ENCODE measurements at regions not wholly inside any gene's neighbourhood (a gene's known extent, or its start where the extent isn't known, plus 50 kb on each side); places are given as distances from the start of the nearest gene placed in this dataset.

GRCh38 chr12:89831310-89832095, 122.9 kb upstream of the ATP2B1 start:
- DNase-seq, result no peak
- no peak overlapping the region for H3K4me3 Mint-ChIP-seq
- TF ChIP-seq CTCF (IDR thresholded peaks at IDR 0.05), result no peak
- no peak overlapping the region for H3K27ac Mint-ChIP-seq
- H3K27me3 Mint-ChIP-seq (ENCODE audit: insufficient read depth), result 0 out of 2 replicates have a peak, but pooled peaks cover 1% of the 10 kb centered on the region
- H3K36me3 Mint-ChIP-seq (ENCODE audit: low read depth), result no peaks in the 10 kb centered on the region
- no peaks in the 10 kb centered on the region for H3K9me3 Mint-ChIP-seq
- H3K4me1 Mint-ChIP-seq (ENCODE audit: low read depth), result peaks cover 29% of the 10 kb centered on the region

GRCh38 chr12:89829434-89829975, 120.9 kb upstream of the ATP2B1 start:
- peaks cover 32% of the 10 kb centered on the region for H3K4me1 Mint-ChIP-seq (ENCODE audit: low read depth)
- no peaks in the 10 kb centered on the region for H3K36me3 Mint-ChIP-seq (ENCODE audit: low read depth)
- no peak for DNase-seq
- H3K27me3 Mint-ChIP-seq (ENCODE audit: insufficient read depth), result no peaks in the 10 kb centered on the region
- no peaks in the 10 kb centered on the region for H3K9me3 Mint-ChIP-seq
- no peak overlapping the region for H3K4me3 Mint-ChIP-seq
- TF ChIP-seq CTCF (IDR thresholded peaks at IDR 0.05), result no peak
- H3K27ac Mint-ChIP-seq, result no peak overlapping the region

GRCh38 chr12:89828575-89828974, 119.9 kb upstream of the ATP2B1 start:
- Mint-ChIP-seq H3K9me3 (no peaks in the 10 kb centered on the region), H3K36me3 (ENCODE audit: low read depth) (no peaks in the 10 kb centered on the region), H3K4me1 (ENCODE audit: low read depth) (peaks cover 28% of the 10 kb centered on the region), H3K27me3 (ENCODE audit: insufficient read depth) (no peaks in the 10 kb centered on the region), H3K27ac (no peak overlapping the region), H3K4me3 (no peak overlapping the region)
- DNase-seq, result no peak
- TF ChIP-seq CTCF (IDR thresholded peaks at IDR 0.05), result no peak

- H3K4me3 Mint-ChIP-seq, result no peak overlapping the region
- no peak overlapping the region for H3K27ac Mint-ChIP-seq
- no peak for DNase-seq
- H3K27me3 Mint-ChIP-seq (ENCODE audit: insufficient read depth), result no peaks in the 10 kb centered on the region
- no peak for TF ChIP-seq CTCF (IDR thresholded peaks at IDR 0.05)
- H3K36me3 Mint-ChIP-seq (ENCODE audit: low read depth), result no peaks in the 10 kb centered on the region
- peaks cover 21% of the 10 kb centered on the region for H3K4me1 Mint-ChIP-seq (ENCODE audit: low read depth)
- no peaks in the 10 kb centered on the region for H3K9me3 Mint-ChIP-seq
Measured at GRCh38 chr12:89827592-89827991, 119.0 kb upstream of the ATP2B1 start.

- Mint-ChIP-seq H3K27ac (no peak overlapping the region), H3K27me3 (ENCODE audit: insufficient read depth) (no peaks in the 10 kb centered on the region), H3K4me3 (no peak overlapping the region), H3K36me3 (ENCODE audit: low read depth) (no peaks in the 10 kb centered on the region), H3K9me3 (no peaks in the 10 kb centered on the region), H3K4me1 (ENCODE audit: low read depth) (peaks cover 21% of the 10 kb centered on the region)
- TF ChIP-seq CTCF (IDR thresholded peaks at IDR 0.05), result no peak
- DNase-seq, result no peak
Measured at GRCh38 chr12:89826468-89826867, 117.8 kb upstream of the ATP2B1 start.
